GM13977 (cell line): ENCODE measurements at regions not wholly inside any gene's neighbourhood (a gene's known extent, or its start where the extent isn't known, plus 50 kb on each side); places are given as distances from the start of the nearest gene placed in this dataset.

Source experiments
- DNase-seq: peaks from one replicate; pipeline ENCODE4 v3.0.0; 2012; ENCODE audit warnings: low spot score
- CTCF ChIP-seq: IDR thresholded peaks from 2 replicates; pipeline ENCODE4 v1.5.1; 2012; ENCODE audit warnings: mild to moderate bottlenecking, control low read depth; ENCODE audit not compliant: insufficient read depth; ENCODE audit errors: extremely low read depth, missing control alignments
- in situ Hi-C: fragments of 300-500 bp; cut with MboI; formaldehyde crosslinking; loops from one replicate; pipeline ENCODE4 v1.12.0; 2022; ENCODE audit warnings: low sequenced_read_pairs, low pct_unique_long_range_greater_than_20kb, mixed read lengths, inconsistent platforms; ENCODE audit not compliant: unreplicated experiment

GRCh38 chr14:53360829-53361228 is 207.7 kb upstream of the DDHD1 start:
- in situ Hi-C loops: no loop called here
- no peak for DNase-seq
- no peak for TF ChIP-seq CTCF

GRCh38 chr14:53358166-53358565 is 205.0 kb upstream of the DDHD1 start:
- TF ChIP-seq CTCF: no peak
- no peak for DNase-seq
- in situ Hi-C loops: no loop called here

- in situ Hi-C loops: no loop called here
- no peak for TF ChIP-seq CTCF
- no peak for DNase-seq
These were observed 203.4 kb upstream of the DDHD1 start for GRCh38 chr14:53356361-53357150.

- DNase-seq: no peak
- in situ Hi-C loops: no loop called here
These were observed 202.5 kb upstream of the DDHD1 start for GRCh38 chr14:53355581-53356112.

GRCh38 chr14:53354336-53354735 is 201.2 kb upstream of the DDHD1 start:
- in situ Hi-C loops: no loop called here
- no peak for DNase-seq
- no peak for TF ChIP-seq CTCF

More at GRCh38 chr14:53355581-53356112, 202.5 kb upstream of the DDHD1 start:
- TF ChIP-seq CTCF: no peak

- TF ChIP-seq CTCF: no peak
- in situ Hi-C loops: no loop called here
- DNase-seq: no peak
These were observed 197.7 kb upstream of the DDHD1 start for GRCh38 chr14:53350866-53351265.

GRCh38 chr14:53350429-53350828 is 197.3 kb upstream of the DDHD1 start:
- no peak for TF ChIP-seq CTCF

More at GRCh38 chr14:53350429-53350828, 197.3 kb upstream of the DDHD1 start:
- in situ Hi-C loops: no loop called here
- no peak for DNase-seq
